ENCODE measurements at regions not wholly inside any gene's neighbourhood (a gene's known extent, or its start where the extent isn't known, plus 50 kb on each side); places are given as distances from the start of the nearest gene placed in this dataset.
"Not testable (repeated sequence)": the region's sequence is repeated elsewhere in the genome, so short reads cannot be mapped to it uniquely, and the experiment has no call there.

GRCh38 chrX:155747520-155747919, 133.6 kb upstream of the VAMP7 start:
- ChIA-PET POLR2A (ENCODE audit: low non-redundant PET) (no interaction called here), CTCF (no interaction called here)
- DNase-seq (ENCODE audit: low spot score) = no peak
- TF ChIP-seq CTCF (conservative IDR thresholded peaks at IDR 0.05; ENCODE audit: low read depth) = no peak
- no peak overlapping the region for H3K27ac ChIP-seq

- no peak overlapping the region for H3K27ac ChIP-seq
- no peak for TF ChIP-seq CTCF (conservative IDR thresholded peaks at IDR 0.05; ENCODE audit: low read depth)
- DNase-seq (ENCODE audit: low spot score) = no peak
- ChIA-PET POLR2A (ENCODE audit: low non-redundant PET) (no interaction called here), CTCF (no interaction called here)
These were observed 133.0 kb upstream of the TMLHE start for GRCh38 chrX:155745792-155746191.

- H3K27ac ChIP-seq = no peak overlapping the region
- no peak for TF ChIP-seq CTCF (conservative IDR thresholded peaks at IDR 0.05; ENCODE audit: low read depth)
- ChIA-PET POLR2A (ENCODE audit: low non-redundant PET) (no interaction called here), CTCF (no interaction called here)
- DNase-seq (ENCODE audit: low spot score) = no peak
These were observed 131.8 kb upstream of the TMLHE start for GRCh38 chrX:155744534-155744933.

- DNase-seq (ENCODE audit: low spot score); POLR2A ChIA-PET (ENCODE audit: low non-redundant PET); H3K27ac ChIP-seq; CTCF ChIA-PET: not testable (repeated sequence)
These were observed 115.6 kb upstream of the TMLHE start for GRCh38 chrX:155728335-155728734.

- TF ChIP-seq CTCF (conservative IDR thresholded peaks at IDR 0.05; ENCODE audit: low read depth) = no peak
- DNase-seq (ENCODE audit: low spot score) = no peak
- no peak overlapping the region for H3K27ac ChIP-seq
- ChIA-PET POLR2A (ENCODE audit: low non-redundant PET) (no interaction called here), CTCF (no interaction called here)
These were observed 106.3 kb upstream of the TMLHE start for GRCh38 chrX:155718972-155719586.

- POLR2A ChIA-PET (ENCODE audit: low non-redundant PET) = no interaction called here
- no peak overlapping the region for H3K27ac ChIP-seq
- no peak for TF ChIP-seq CTCF (conservative IDR thresholded peaks at IDR 0.05; ENCODE audit: low read depth)
- no peak for DNase-seq (ENCODE audit: low spot score)
- CTCF ChIA-PET = no interaction called here
These were observed 102.4 kb upstream of the TMLHE start for GRCh38 chrX:155715141-155715540.

GRCh38 chrX:155695419-155695818, 82.7 kb upstream of the TMLHE start:
- POLR2A ChIA-PET (ENCODE audit: low non-redundant PET) = no interaction called here
- DNase-seq (ENCODE audit: low spot score) = no peak
- no peak for TF ChIP-seq CTCF (conservative IDR thresholded peaks at IDR 0.05; ENCODE audit: low read depth)
- CTCF ChIA-PET = no interaction called here
- H3K27ac ChIP-seq = no peak overlapping the region
